ENCODE measurements at regions not wholly inside any gene's neighbourhood (a gene's known extent, or its start where the extent isn't known, plus 50 kb on each side); places are given as distances from the start of the nearest gene placed in this dataset.

GRCh38 chr2:217521820-217522219 is 481.0 kb downstream of the TNS1 start:
- TF ChIP-seq EZH2phosphoT487 (conservative IDR thresholded peaks at IDR 0.05; ENCODE audit: low read length) = no peak
- TF ChIP-seq, protein P1, sequence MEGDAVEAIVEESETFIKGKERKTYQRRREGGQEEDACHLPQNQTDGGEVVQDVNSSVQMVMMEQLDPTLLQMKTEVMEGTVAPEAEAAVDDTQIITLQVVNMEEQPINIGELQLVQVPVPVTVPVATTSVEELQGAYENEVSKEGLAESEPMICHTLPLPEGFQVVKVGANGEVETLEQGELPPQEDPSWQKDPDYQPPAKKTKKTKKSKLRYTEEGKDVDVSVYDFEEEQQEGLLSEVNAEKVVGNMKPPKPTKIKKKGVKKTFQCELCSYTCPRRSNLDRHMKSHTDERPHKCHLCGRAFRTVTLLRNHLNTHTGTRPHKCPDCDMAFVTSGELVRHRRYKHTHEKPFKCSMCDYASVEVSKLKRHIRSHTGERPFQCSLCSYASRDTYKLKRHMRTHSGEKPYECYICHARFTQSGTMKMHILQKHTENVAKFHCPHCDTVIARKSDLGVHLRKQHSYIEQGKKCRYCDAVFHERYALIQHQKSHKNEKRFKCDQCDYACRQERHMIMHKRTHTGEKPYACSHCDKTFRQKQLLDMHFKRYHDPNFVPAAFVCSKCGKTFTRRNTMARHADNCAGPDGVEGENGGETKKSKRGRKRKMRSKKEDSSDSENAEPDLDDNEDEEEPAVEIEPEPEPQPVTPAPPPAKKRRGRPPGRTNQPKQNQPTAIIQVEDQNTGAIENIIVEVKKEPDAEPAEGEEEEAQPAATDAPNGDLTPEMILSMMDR (IDR thresholded peaks at IDR 0.05; ENCODE audit: insufficient read depth, low read length, poor library complexity, severe bottlenecking) = no peak

All from SU-DHL-6 (cell line).